ENCODE measurements at regions not wholly inside any gene's neighbourhood (a gene's known extent, or its start where the extent isn't known, plus 50 kb on each side); places are given as distances from the start of the nearest gene placed in this dataset.

GRCh38 chr7:18210788-18211187, 183.1 kb upstream of the PRPS1L1 start:
- TF ChIP-seq CTCF (IDR thresholded peaks at IDR 0.05) = no peak
- no peak for TF ChIP-seq POLR2AphosphoS5 (IDR thresholded peaks at IDR 0.05)
